ENCODE measurements at regions not wholly inside any gene's neighbourhood (a gene's known extent, or its start where the extent isn't known, plus 50 kb on each side); places are given as distances from the start of the nearest gene placed in this dataset.

DNA sequence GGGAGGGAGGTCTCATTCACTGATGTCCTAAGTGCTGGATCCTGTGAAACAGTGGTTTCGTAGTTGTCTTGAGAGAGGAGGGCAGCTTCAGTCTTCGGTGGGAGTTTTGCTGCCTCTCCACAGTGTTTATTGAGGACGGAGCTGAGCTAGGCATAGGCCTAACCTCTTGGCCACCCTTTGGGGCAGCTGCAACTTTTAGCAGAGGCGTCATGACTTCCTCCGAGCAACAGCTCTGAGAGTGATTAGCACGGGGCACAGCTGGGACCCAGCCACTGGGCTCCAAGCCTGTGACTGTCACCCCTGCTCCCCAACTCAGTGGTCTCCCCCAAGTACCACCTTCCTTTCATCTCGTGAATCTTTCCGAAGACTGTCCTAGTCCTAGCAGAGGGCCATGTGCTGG lies 139.9 kb upstream of the NCOR2 start:
- H3K27ac Mint-ChIP-seq (ENCODE audit: unreplicated experiment): no peak overlapping the region

DNA sequence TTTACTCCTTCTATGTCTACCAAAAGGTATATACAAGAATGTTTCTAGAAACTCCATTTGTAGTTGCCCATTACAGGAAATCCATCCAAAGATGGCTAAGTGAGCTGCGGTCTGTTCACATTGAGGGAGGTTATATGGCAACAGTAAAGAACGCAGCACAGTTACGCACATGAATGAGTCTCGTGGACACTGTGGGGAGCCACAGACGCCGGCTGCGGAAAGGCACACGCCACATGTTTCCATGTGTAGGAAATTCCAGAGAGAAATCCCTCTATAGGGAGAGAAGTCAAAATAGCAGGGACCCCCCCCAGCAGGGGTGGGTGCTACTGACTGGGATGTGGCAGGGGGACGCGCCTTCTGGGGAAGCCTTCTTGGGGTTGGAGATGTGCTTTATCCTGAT lies 139.0 kb upstream of the NCOR2 start:
- H3K9me3 ChIP-seq (ENCODE audit: insufficient read depth, low read depth, low read length): peaks cover 5% of the 10 kb centered on the region
- peaks cover 3% of the 10 kb centered on the region for H3K4me1 ChIP-seq (ENCODE audit: insufficient read depth, low read length)
- H3K27me3 ChIP-seq (ENCODE audit: insufficient read depth, low read length): no peaks in the 10 kb centered on the region
- Mint-ChIP-seq H3K36me3 (ENCODE audit: low read depth, unreplicated experiment) (peaks cover 1% of the 10 kb centered on the region), H3K4me1 (ENCODE audit: low read depth, unreplicated experiment) (peaks cover 11% of the 10 kb centered on the region), H3K27me3 (ENCODE audit: low read depth, unreplicated experiment) (peaks cover 9% of the 10 kb centered on the region), H3K9me3 (ENCODE audit: unreplicated experiment) (peaks cover 2% of the 10 kb centered on the region), H3K27ac (ENCODE audit: unreplicated experiment) (no peak overlapping the region), H3K4me3 (ENCODE audit: unreplicated experiment) (no peak overlapping the region)
- H3K36me3 ChIP-seq (ENCODE audit: insufficient read depth, low read length): no peaks in the 10 kb centered on the region
- H3K9ac ChIP-seq (ENCODE audit: low read length): no peak overlapping the region
- no peak for FAIRE-seq
- no peak for DNase-seq (ENCODE audit: low read depth)
- no peak for TF ChIP-seq EZH2 (IDR thresholded peaks at IDR 0.05; ENCODE audit: insufficient read depth, low read length)
- TF ChIP-seq, protein P1, sequence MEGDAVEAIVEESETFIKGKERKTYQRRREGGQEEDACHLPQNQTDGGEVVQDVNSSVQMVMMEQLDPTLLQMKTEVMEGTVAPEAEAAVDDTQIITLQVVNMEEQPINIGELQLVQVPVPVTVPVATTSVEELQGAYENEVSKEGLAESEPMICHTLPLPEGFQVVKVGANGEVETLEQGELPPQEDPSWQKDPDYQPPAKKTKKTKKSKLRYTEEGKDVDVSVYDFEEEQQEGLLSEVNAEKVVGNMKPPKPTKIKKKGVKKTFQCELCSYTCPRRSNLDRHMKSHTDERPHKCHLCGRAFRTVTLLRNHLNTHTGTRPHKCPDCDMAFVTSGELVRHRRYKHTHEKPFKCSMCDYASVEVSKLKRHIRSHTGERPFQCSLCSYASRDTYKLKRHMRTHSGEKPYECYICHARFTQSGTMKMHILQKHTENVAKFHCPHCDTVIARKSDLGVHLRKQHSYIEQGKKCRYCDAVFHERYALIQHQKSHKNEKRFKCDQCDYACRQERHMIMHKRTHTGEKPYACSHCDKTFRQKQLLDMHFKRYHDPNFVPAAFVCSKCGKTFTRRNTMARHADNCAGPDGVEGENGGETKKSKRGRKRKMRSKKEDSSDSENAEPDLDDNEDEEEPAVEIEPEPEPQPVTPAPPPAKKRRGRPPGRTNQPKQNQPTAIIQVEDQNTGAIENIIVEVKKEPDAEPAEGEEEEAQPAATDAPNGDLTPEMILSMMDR (IDR thresholded peaks at IDR 0.05; ENCODE audit: insufficient read depth, low read depth, low read length): no peak
- H3K27ac ChIP-seq (ENCODE audit: low read depth, low read length): no peak overlapping the region
- no peak overlapping the region for H3K4me3 ChIP-seq (ENCODE audit: insufficient read depth, low read depth, low read length)
- no peak overlapping the region for H2AFZ ChIP-seq (ENCODE audit: low read depth, low read length)
- H3K4me2 ChIP-seq (ENCODE audit: low read length): no peak overlapping the region
- H3K79me2 ChIP-seq (ENCODE audit: insufficient read depth, low read length): no peaks in the 10 kb centered on the region
- H4K20me1 ChIP-seq (ENCODE audit: insufficient read depth, low read length): no peaks in the 10 kb centered on the region

More for the DNA sequence above, 139.9 kb upstream of the NCOR2 start:
- Mint-ChIP-seq H3K27me3 (ENCODE audit: low read depth, unreplicated experiment) (peaks cover 9% of the 10 kb centered on the region), H3K9me3 (ENCODE audit: unreplicated experiment) (peaks cover 2% of the 10 kb centered on the region), H3K4me3 (ENCODE audit: unreplicated experiment) (no peak overlapping the region), H3K36me3 (ENCODE audit: low read depth, unreplicated experiment) (peaks cover 1% of the 10 kb centered on the region), H3K4me1 (ENCODE audit: low read depth, unreplicated experiment) (peaks cover 10% of the 10 kb centered on the region)
- peaks cover 5% of the 10 kb centered on the region for H3K9me3 ChIP-seq (ENCODE audit: insufficient read depth, low read depth, low read length)
- no peaks in the 10 kb centered on the region for H3K36me3 ChIP-seq (ENCODE audit: insufficient read depth, low read length)
- H2AFZ ChIP-seq (ENCODE audit: low read depth, low read length): no peak overlapping the region
- FAIRE-seq (no peak), DNase-seq (ENCODE audit: low read depth) (no peak)
- no peak overlapping the region for H3K4me2 ChIP-seq (ENCODE audit: low read length)
- no peaks in the 10 kb centered on the region for H4K20me1 ChIP-seq (ENCODE audit: insufficient read depth, low read length)
- no peaks in the 10 kb centered on the region for H3K4me1 ChIP-seq (ENCODE audit: insufficient read depth, low read length)
- H3K9ac ChIP-seq (ENCODE audit: low read length): no peak overlapping the region
- no peak overlapping the region for H3K27ac ChIP-seq (ENCODE audit: low read depth, low read length)
- TF ChIP-seq, protein P1 (IDR thresholded peaks at IDR 0.05; ENCODE audit: insufficient read depth, low read depth, low read length): no peak
- TF ChIP-seq EZH2 (IDR thresholded peaks at IDR 0.05; ENCODE audit: insufficient read depth, low read length): no peak
- no peak overlapping the region for H3K4me3 ChIP-seq (ENCODE audit: insufficient read depth, low read depth, low read length)
- H3K79me2 ChIP-seq (ENCODE audit: insufficient read depth, low read length): no peaks in the 10 kb centered on the region
- no peaks in the 10 kb centered on the region for H3K27me3 ChIP-seq (ENCODE audit: insufficient read depth, low read length)

DNA sequence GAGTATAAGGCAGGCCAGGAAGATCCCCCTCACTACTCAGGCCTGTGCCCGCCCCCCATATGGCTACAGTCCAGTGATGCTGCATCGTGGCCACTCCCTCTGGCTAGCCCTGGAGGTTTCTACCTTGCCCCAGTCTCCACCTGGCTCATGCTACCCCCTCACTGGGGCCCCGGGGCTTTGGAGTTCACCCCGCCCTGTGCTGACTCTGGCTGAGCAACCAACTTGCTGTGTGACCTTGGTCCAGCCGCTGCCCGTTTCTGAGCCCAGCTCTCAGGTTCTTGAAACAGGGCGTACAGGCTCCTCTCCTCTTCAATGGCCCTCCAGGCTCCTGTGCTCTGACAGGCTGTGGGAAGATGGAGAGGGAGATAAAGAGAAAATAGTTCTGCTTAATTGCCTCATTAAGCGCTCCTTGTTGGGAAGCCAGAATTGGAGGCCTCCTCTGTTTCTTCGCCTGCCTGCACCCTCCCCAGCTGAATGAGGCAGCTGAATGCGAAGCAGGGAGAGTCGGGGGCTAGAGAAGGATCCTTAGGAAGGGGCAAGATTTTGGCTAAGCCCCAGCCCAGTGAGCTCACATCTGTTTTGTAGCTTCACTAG lies 138.2 kb upstream of the NCOR2 start:
- Histone ChIP-seq H3K36me3 (ENCODE audit: insufficient read depth, low read length) (no peaks in the 10 kb centered on the region), H3K4me3 (ENCODE audit: insufficient read depth, low read depth, low read length) (no peak overlapping the region), H4K20me1 (ENCODE audit: insufficient read depth, low read length) (no peaks in the 10 kb centered on the region), H3K9ac (ENCODE audit: low read length) (no peak overlapping the region), H3K79me2 (ENCODE audit: insufficient read depth, low read length) (no peaks in the 10 kb centered on the region), H3K9me3 (ENCODE audit: insufficient read depth, low read depth, low read length) (peaks cover 5% of the 10 kb centered on the region), H2AFZ (ENCODE audit: low read depth, low read length) (no peak overlapping the region), H3K4me1 (ENCODE audit: insufficient read depth, low read length) (peaks cover 10% of the 10 kb centered on the region), H3K4me2 (ENCODE audit: low read length) (no peak overlapping the region), H3K27me3 (ENCODE audit: insufficient read depth, low read length) (no peaks in the 10 kb centered on the region), H3K27ac (ENCODE audit: low read depth, low read length) (no peak overlapping the region)
- no peak for FAIRE-seq
- Mint-ChIP-seq H3K4me1 (ENCODE audit: low read depth, unreplicated experiment) (peaks cover 11% of the 10 kb centered on the region), H3K27ac (ENCODE audit: unreplicated experiment) (no peak overlapping the region), H3K4me3 (ENCODE audit: unreplicated experiment) (no peak overlapping the region), H3K27me3 (ENCODE audit: low read depth, unreplicated experiment) (peaks cover 9% of the 10 kb centered on the region), H3K9me3 (ENCODE audit: unreplicated experiment) (peaks cover 2% of the 10 kb centered on the region), H3K36me3 (ENCODE audit: low read depth, unreplicated experiment) (peaks cover 1% of the 10 kb centered on the region)
- TF ChIP-seq, protein P1 (IDR thresholded peaks at IDR 0.05; ENCODE audit: insufficient read depth, low read depth, low read length): no peak
- no peak for TF ChIP-seq EZH2 (IDR thresholded peaks at IDR 0.05; ENCODE audit: insufficient read depth, low read length)
- DNase-seq (ENCODE audit: low read depth): no peak
